Neural cell (in vitro differentiated cells): ENCODE measurements at regions not wholly inside any gene's neighbourhood (a gene's known extent, or its start where the extent isn't known, plus 50 kb on each side); places are given as distances from the start of the nearest gene placed in this dataset.

Experiments
- H2AFZ ChIP-seq: fragments of 200-600, 300-800 bp; sonication (generic), shearing (Covaris generic); 2 replicates; pipeline ENCODE4 v1.6.0; 2014; ENCODE audit warnings: low read depth, mild to moderate bottlenecking, antibody characterized with exemption, low read length, moderate library complexity
- H3F3A ChIP-seq: fragments of 200-600 bp; shearing (Covaris generic); 2 replicates; pipeline ENCODE4 v1.6.1; 2016; ENCODE audit warnings: mild to moderate bottlenecking, moderate library complexity, mixed read lengths, antibody characterized with exemption, low read length; ENCODE audit not compliant: insufficient read depth, poor library complexity, severe bottlenecking
- H3K27ac ChIP-seq: fragments of 200-600, 300-800 bp; sonication (generic), shearing (Covaris generic); 2 replicates; pipeline ENCODE4 v1.5.1; 2014; ENCODE audit warnings: mild to moderate bottlenecking, low read length, moderate library complexity
- H3K27me3 ChIP-seq: fragments of 300-800, 200-600 bp; sonication (generic), shearing (Covaris generic); 2 replicates; pipeline ENCODE4 v1.6.0; 2014; ENCODE audit warnings: mild to moderate bottlenecking, low read depth, low read length, moderate library complexity; ENCODE audit not compliant: insufficient read depth
- H3K36me3 ChIP-seq: fragments of 300-800, 200-600 bp; sonication (generic), shearing (Covaris generic); 2 replicates; pipeline ENCODE4 v1.5.1; 2014; ENCODE audit warnings: mild to moderate bottlenecking, antibody characterized with exemption, low read length, moderate library complexity; ENCODE audit not compliant: insufficient read depth
- H3K4me2 ChIP-seq: fragments of 300-800, 200-600 bp; sonication (generic), shearing (Covaris generic); 2 replicates; pipeline ENCODE4 v1.6.0; 2014; ENCODE audit warnings: mild to moderate bottlenecking, low read length
- H3K4me3 ChIP-seq: fragments of 300-800, 200-600 bp; sonication (generic), shearing (Covaris generic); 2 replicates; pipeline ENCODE4 v1.5.1; 2014; ENCODE audit warnings: mild to moderate bottlenecking, low read length, moderate library complexity
- H3K79me2 ChIP-seq: fragments of 200-600 bp; shearing (Covaris generic); replicated peaks from 2 replicates; pipeline ENCODE4 v1.6.0; 2014; ENCODE audit warnings: mild to moderate bottlenecking, low read length, moderate library complexity; ENCODE audit not compliant: insufficient read depth
- H3K9ac ChIP-seq: fragments of 300-800, 200-600 bp; sonication (generic), shearing (Covaris generic); 2 replicates; pipeline ENCODE4 v1.6.1; 2016; ENCODE audit warnings: mild to moderate bottlenecking, low read length, mixed read lengths
- H3K9me2 ChIP-seq: fragments of 200-600 bp; shearing (Covaris generic); 2 replicates; pipeline ENCODE4 v1.6.1; 2016; ENCODE audit warnings: mild to moderate bottlenecking, low read length, mixed read lengths; ENCODE audit not compliant: insufficient read depth
- H3K9me3 ChIP-seq: fragments of 200-600, 300-800 bp; sonication (generic), shearing (Covaris generic); 2 replicates; pipeline ENCODE4 v1.6.1; 2016; ENCODE audit warnings: mild to moderate bottlenecking, mixed run types, low read length, moderate library complexity, mixed read lengths
- H4K20me1 ChIP-seq: fragments of 200-600 bp; shearing (Covaris generic); 2 replicates; pipeline ENCODE4 v1.6.1; 2016; ENCODE audit warnings: mild to moderate bottlenecking, mixed run types; ENCODE audit not compliant: insufficient read depth
- EP300 ChIP-seq: fragments of 450-650 bp; conservative IDR thresholded peaks from 2 replicates; pipeline ENCODE4 v1.6.1; 2014; ENCODE audit warnings: antibody characterized with exemption, mild to moderate bottlenecking, moderate library complexity; ENCODE audit not compliant: poor library complexity, severe bottlenecking
- EZH2 ChIP-seq: fragments of 200-600, 300-800 bp; shearing (Covaris generic), sonication (generic); IDR thresholded peaks from 2 replicates; pipeline ENCODE4 v1.6.1; 2014; ENCODE audit warnings: antibody characterized with exemption, low read length, borderline replicate concordance, mild to moderate bottlenecking; ENCODE audit not compliant: insufficient read depth, poor library complexity, severe bottlenecking
- MXI1 ChIP-seq: fragments of 450-650 bp; conservative IDR thresholded peaks from 2 replicates; pipeline ENCODE4 v1.6.1; 2014; ENCODE audit warnings: antibody characterized with exemption, mild to moderate bottlenecking; ENCODE audit not compliant: poor library complexity, severe bottlenecking
- POLR2AphosphoS5 ChIP-seq: IDR thresholded peaks from 2 replicates; pipeline ENCODE4 v1.6.1; 2012
- SMC3 ChIP-seq: fragments of 450-650 bp; conservative IDR thresholded peaks from 2 replicates; pipeline ENCODE4 v1.6.1; 2014; ENCODE audit warnings: antibody characterized with exemption, mild to moderate bottlenecking, moderate library complexity; ENCODE audit not compliant: poor library complexity
- TAF1 ChIP-seq: IDR thresholded peaks from 2 replicates; pipeline ENCODE4 v1.6.1; 2012; ENCODE audit warnings: low read depth
- TF ChIP-seq, protein P1 (sequence below): fragments of 450-650 bp; IDR thresholded peaks from 2 replicates; pipeline ENCODE4 v1.5.1; 2014; ENCODE audit warnings: antibody characterized with exemption, mild to moderate bottlenecking, moderate library complexity; ENCODE audit not compliant: poor library complexity, severe bottlenecking
- TF ChIP-seq, protein P2 (sequence below): IDR thresholded peaks from 2 replicates; pipeline ENCODE4 v1.6.1; 2012; ENCODE audit warnings: borderline replicate concordance

DNA sequence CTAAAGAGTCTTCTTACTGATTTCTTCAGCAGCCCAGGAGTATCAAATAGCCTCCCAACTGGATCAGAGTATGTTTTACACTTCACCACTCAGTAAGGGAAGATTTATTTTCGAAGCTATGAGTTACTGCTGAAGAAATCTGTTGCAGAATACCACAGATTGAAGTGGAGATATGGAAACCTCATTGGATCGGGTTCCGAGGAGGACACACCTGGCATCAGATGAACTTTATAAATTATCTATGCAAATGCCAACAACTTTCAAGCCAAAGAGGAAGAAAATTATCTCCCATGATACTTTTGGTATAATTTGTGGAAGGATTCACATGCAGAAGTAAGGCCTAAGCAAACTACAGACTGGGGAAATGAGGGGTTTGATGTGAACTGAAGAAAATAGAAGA, 515.9 kb upstream of the NDST4 start:
- no peaks in the 10 kb centered on the region for H3K27me3 ChIP-seq
- H3F3A ChIP-seq: no peaks in the 10 kb centered on the region
- no peak overlapping the region for H3K4me2 ChIP-seq
- H3K36me3 ChIP-seq: no peaks in the 10 kb centered on the region
- no peaks in the 10 kb centered on the region for H3K9me3 ChIP-seq
- H3K9ac ChIP-seq: no peak overlapping the region
- no peak overlapping the region for H2AFZ ChIP-seq
- H3K9me2 ChIP-seq: no peaks in the 10 kb centered on the region
- H3K4me3 ChIP-seq: no peak overlapping the region
- no peak overlapping the region for H3K27ac ChIP-seq
- H3K79me2 ChIP-seq: no peaks in the 10 kb centered on the region
- TF ChIP-seq, protein P1, sequence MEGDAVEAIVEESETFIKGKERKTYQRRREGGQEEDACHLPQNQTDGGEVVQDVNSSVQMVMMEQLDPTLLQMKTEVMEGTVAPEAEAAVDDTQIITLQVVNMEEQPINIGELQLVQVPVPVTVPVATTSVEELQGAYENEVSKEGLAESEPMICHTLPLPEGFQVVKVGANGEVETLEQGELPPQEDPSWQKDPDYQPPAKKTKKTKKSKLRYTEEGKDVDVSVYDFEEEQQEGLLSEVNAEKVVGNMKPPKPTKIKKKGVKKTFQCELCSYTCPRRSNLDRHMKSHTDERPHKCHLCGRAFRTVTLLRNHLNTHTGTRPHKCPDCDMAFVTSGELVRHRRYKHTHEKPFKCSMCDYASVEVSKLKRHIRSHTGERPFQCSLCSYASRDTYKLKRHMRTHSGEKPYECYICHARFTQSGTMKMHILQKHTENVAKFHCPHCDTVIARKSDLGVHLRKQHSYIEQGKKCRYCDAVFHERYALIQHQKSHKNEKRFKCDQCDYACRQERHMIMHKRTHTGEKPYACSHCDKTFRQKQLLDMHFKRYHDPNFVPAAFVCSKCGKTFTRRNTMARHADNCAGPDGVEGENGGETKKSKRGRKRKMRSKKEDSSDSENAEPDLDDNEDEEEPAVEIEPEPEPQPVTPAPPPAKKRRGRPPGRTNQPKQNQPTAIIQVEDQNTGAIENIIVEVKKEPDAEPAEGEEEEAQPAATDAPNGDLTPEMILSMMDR: no peak
- no peak for TF ChIP-seq EZH2
- H4K20me1 ChIP-seq: no peaks in the 10 kb centered on the region

DNA sequence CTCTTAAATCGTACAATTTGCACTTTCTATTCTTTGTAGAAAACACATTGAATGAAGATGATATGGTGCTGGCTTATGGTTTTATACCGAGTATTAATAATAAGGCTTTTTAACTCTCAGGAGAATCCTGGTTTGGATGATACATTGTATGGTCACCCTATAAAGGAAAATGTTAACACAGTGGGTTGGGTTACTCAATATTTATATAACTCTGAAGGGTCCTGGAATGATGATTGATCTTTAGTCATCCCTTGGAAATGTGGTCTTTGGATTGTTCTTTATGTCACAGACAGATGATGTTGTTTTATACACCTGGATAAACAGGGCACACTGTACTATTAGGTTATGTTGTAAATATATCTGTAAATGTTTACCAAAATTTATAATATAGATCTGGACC, 496.2 kb upstream of the NDST4 start:
- TF ChIP-seq, protein P2, sequence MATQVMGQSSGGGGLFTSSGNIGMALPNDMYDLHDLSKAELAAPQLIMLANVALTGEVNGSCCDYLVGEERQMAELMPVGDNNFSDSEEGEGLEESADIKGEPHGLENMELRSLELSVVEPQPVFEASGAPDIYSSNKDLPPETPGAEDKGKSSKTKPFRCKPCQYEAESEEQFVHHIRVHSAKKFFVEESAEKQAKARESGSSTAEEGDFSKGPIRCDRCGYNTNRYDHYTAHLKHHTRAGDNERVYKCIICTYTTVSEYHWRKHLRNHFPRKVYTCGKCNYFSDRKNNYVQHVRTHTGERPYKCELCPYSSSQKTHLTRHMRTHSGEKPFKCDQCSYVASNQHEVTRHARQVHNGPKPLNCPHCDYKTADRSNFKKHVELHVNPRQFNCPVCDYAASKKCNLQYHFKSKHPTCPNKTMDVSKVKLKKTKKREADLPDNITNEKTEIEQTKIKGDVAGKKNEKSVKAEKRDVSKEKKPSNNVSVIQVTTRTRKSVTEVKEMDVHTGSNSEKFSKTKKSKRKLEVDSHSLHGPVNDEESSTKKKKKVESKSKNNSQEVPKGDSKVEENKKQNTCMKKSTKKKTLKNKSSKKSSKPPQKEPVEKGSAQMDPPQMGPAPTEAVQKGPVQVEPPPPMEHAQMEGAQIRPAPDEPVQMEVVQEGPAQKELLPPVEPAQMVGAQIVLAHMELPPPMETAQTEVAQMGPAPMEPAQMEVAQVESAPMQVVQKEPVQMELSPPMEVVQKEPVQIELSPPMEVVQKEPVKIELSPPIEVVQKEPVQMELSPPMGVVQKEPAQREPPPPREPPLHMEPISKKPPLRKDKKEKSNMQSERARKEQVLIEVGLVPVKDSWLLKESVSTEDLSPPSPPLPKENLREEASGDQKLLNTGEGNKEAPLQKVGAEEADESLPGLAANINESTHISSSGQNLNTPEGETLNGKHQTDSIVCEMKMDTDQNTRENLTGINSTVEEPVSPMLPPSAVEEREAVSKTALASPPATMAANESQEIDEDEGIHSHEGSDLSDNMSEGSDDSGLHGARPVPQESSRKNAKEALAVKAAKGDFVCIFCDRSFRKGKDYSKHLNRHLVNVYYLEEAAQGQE: no peak
- TF ChIP-seq MXI1: no peak
- no peak for TF ChIP-seq EZH2
- TF ChIP-seq, protein P1: no peak
- no peak for TF ChIP-seq TAF1
- H3K9ac ChIP-seq: no peak overlapping the region
- no peaks in the 10 kb centered on the region for H3F3A ChIP-seq
- no peaks in the 10 kb centered on the region for H3K36me3 ChIP-seq
- H3K4me3 ChIP-seq: no peak overlapping the region
- H3K4me2 ChIP-seq: no peak overlapping the region
- no peaks in the 10 kb centered on the region for H3K9me3 ChIP-seq
- no peaks in the 10 kb centered on the region for H3K9me2 ChIP-seq
- no peaks in the 10 kb centered on the region for H4K20me1 ChIP-seq
- no peak overlapping the region for H2AFZ ChIP-seq
- H3K27ac ChIP-seq: no peak overlapping the region
- H3K79me2 ChIP-seq: no peaks in the 10 kb centered on the region
- H3K27me3 ChIP-seq: no peaks in the 10 kb centered on the region

DNA sequence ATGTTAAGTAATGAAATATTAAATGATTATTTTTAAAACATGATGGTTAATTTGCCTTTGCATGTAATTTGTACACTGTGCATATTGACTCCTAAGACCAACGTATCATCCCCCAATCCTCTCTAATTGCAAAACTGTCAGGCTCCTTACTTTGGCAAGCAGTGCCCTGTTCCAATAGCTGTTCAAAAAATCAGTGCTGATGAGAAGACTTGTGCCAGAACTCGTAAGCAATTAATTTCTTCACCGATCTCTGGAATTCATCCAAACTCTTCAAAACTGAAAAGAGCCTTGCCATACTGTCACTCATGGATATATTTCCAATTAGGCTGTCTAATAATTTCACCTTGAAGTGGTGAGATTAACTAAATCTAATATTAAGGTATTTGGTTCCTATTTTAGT, 493.9 kb upstream of the NDST4 start:
- Histone ChIP-seq H3K9me2 (no peaks in the 10 kb centered on the region), H3F3A (no peaks in the 10 kb centered on the region), H4K20me1 (no peaks in the 10 kb centered on the region), H3K4me3 (no peak overlapping the region), H3K9ac (no peak overlapping the region), H3K27ac (no peak overlapping the region), H3K4me2 (no peak overlapping the region), H2AFZ (no peak overlapping the region), H3K79me2 (no peaks in the 10 kb centered on the region), H3K36me3 (no peaks in the 10 kb centered on the region), H3K27me3 (no peaks in the 10 kb centered on the region), H3K9me3 (no peaks in the 10 kb centered on the region)
- TF ChIP-seq, protein P1: no peak
- TF ChIP-seq TAF1 (no peak), POLR2AphosphoS5 (no peak), MXI1 (no peak), SMC3 (no peak), EP300 (no peak), EZH2 (no peak)
- TF ChIP-seq, protein P2: no peak
